ENCODE measurements at regions not wholly inside any gene's neighbourhood (a gene's known extent, or its start where the extent isn't known, plus 50 kb on each side); places are given as distances from the start of the nearest gene placed in this dataset.

- TF ChIP-seq, protein P1, sequence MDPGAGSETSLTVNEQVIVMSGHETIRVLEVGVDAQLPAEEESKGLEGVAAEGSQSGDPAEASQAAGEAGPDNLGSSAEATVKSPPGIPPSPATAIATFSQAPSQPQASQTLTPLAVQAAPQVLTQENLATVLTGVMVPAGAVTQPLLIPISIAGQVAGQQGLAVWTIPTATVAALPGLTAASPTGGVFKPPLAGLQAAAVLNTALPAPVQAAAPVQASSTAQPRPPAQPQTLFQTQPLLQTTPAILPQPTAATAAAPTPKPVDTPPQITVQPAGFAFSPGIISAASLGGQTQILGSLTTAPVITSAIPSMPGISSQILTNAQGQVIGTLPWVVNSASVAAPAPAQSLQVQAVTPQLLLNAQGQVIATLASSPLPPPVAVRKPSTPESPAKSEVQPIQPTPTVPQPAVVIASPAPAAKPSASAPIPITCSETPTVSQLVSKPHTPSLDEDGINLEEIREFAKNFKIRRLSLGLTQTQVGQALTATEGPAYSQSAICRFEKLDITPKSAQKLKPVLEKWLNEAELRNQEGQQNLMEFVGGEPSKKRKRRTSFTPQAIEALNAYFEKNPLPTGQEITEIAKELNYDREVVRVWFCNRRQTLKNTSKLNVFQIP (CRISPR knock-in tag; IDR thresholded peaks at IDR 0.05; ENCODE audit: borderline replicate concordance, low read depth) = no peak
- TF ChIP-seq PATZ1 (CRISPR knock-in tag; IDR thresholded peaks at IDR 0.05; ENCODE audit: borderline replicate concordance) (no peak), ARNTL (CRISPR knock-in tag; IDR thresholded peaks at IDR 0.05; ENCODE audit: borderline replicate concordance, low read depth) (no peak), ISL1 (CRISPR knock-in tag; IDR thresholded peaks at IDR 0.05) (no peak), ZC3H10 (CRISPR knock-in tag; IDR thresholded peaks at IDR 0.05) (no peak), RARB (CRISPR knock-in tag; IDR thresholded peaks at IDR 0.05) (no peak)
These were observed 94.8 kb upstream of the SEC11C start for GRCh38 chr18:59044855-59045254.

Measured in SK-N-SH treated with all-trans-retinoic acid at 6 μM for 48 hours (cell line).